ENCODE measurements at regions not wholly inside any gene's neighbourhood (a gene's known extent, or its start where the extent isn't known, plus 50 kb on each side); places are given as distances from the start of the nearest gene placed in this dataset.

GRCh38 chr9:30348904-30349303 lies 2035.5 kb upstream of the ACO1 start:
- POLR2A ChIA-PET (ENCODE audit: partially characterized antibody) = no interaction called here
- Histone ChIP-seq H3K9me3 (ENCODE audit: insufficient read depth in 2 of 2, low read depth in 1 of 2, low read length in 1 of 2) (no peaks in the 10 kb centered on the region; a peak in 1 of 4 replicates), H3K4me2 (ENCODE audit: insufficient read depth in 1 of 2, low read depth in 2 of 2, low read length in 2 of 2) (no peak overlapping the region), H2BK20ac (ENCODE audit: low read length) (no peak overlapping the region), H3K23ac (ENCODE audit: insufficient read length) (no peak overlapping the region), H2BK120ac (replicated peaks; ENCODE audit: low read depth, low read length) (no peak overlapping the region), H2AK5ac (ENCODE audit: low read depth, low read length) (no peak overlapping the region), H3K79me2 (ENCODE audit: control insufficient read depth in 1 of 2, insufficient read depth in 2 of 2, low read length in 2 of 2) (no peaks in the 10 kb centered on the region), H3K36me3 (ENCODE audit: control insufficient read depth in 2 of 4, insufficient read depth in 4 of 4, low read length in 3 of 4) (no peaks in the 10 kb centered on the region), H3K56ac (replicated peaks; ENCODE audit: insufficient read length, low read depth, low read length) (no peak overlapping the region), H3K4ac (replicated peaks; ENCODE audit: insufficient read length, low read depth, low read length) (no peak overlapping the region), H3K4me1 (replicated peaks in 1 of 4; ENCODE audit: control insufficient read depth in 3 of 4, insufficient read depth in 4 of 4, low read length in 3 of 4) (no peaks in the 10 kb centered on the region), H3K27ac (ENCODE audit: low read depth, low read length) (no peak overlapping the region), H4K91ac (replicated peaks; ENCODE audit: insufficient read length, low read length) (no peak overlapping the region), H3K79me1 (ENCODE audit: low read depth, low read length) (no peaks in the 10 kb centered on the region), H2BK15ac (ENCODE audit: low read length) (no peak overlapping the region), H4K20me1 (replicated peaks in 1 of 2; ENCODE audit: control insufficient read depth in 1 of 2, insufficient read depth in 2 of 2, low read length in 2 of 2) (no peaks in the 10 kb centered on the region), H4K5ac (ENCODE audit: insufficient read length, low read depth, low read length) (no peak overlapping the region), H2AFZ (ENCODE audit: low read length) (no peak overlapping the region), H3K23me2 (ENCODE audit: low read depth, low read length) (no peaks in the 10 kb centered on the region), H4K8ac (ENCODE audit: extremely low read depth, insufficient read depth, low read length) (no peak overlapping the region), H2BK12ac (ENCODE audit: low read depth, low read length) (no peak overlapping the region), H2BK5ac (ENCODE audit: low read depth, low read length) (no peak overlapping the region), H3K9ac (replicated peaks in 1 of 4; ENCODE audit: extremely low read depth in 1 of 4, low read depth in 3 of 4, low read length in 3 of 4) (no peak overlapping the region), H3K4me3 (ENCODE audit: extremely low read depth in 1 of 4, insufficient read depth in 2 of 4, low read depth in 3 of 4, low read length in 4 of 4) (no peak overlapping the region), H3K27me3 (replicated peaks in 1 of 4; ENCODE audit: control insufficient read depth in 3 of 4, extremely low read depth in 1 of 4, insufficient read depth in 3 of 4, low read length in 3 of 4) (no peaks in the 10 kb centered on the region), H3K18ac (ENCODE audit: extremely low read depth, low read length) (no peak overlapping the region; the same call in 1 of the 2 replicates), H3K14ac (ENCODE audit: insufficient read length) (no peak overlapping the region)
- no peak for FAIRE-seq
- no peak for DNase-seq (ENCODE audit: low read depth in 1 of 2, low spot score in 2 of 2)
- 96% methylated on average over 14 of the region's 15 CpGs; no CpG with 5 or more reads in 1 of the 2 experiments for WGBS, 2 experiments (ENCODE audit: extremely low coverage in 1 of 2, insufficient coverage in 1 of 2, insufficient read length in 1 of 2, insufficient replicate concordance in 2 of 2, low coverage in 1 of 2, low lambda C conversion rate in 2 of 2, missing lambda C conversion rate in 1 of 2)
- CTCF ChIA-PET (ENCODE audit: partially characterized antibody) = no interaction called here
- no peak for TF ChIP-seq SP2 (IDR thresholded peaks at IDR 0.05; ENCODE audit: low read length)
